ENCODE measurements at regions not wholly inside any gene's neighbourhood (a gene's known extent, or its start where the extent isn't known, plus 50 kb on each side); places are given as distances from the start of the nearest gene placed in this dataset.
A peak's percentile ranks its signal among the peaks of the same experiment; 100 is the strongest.

DNA sequence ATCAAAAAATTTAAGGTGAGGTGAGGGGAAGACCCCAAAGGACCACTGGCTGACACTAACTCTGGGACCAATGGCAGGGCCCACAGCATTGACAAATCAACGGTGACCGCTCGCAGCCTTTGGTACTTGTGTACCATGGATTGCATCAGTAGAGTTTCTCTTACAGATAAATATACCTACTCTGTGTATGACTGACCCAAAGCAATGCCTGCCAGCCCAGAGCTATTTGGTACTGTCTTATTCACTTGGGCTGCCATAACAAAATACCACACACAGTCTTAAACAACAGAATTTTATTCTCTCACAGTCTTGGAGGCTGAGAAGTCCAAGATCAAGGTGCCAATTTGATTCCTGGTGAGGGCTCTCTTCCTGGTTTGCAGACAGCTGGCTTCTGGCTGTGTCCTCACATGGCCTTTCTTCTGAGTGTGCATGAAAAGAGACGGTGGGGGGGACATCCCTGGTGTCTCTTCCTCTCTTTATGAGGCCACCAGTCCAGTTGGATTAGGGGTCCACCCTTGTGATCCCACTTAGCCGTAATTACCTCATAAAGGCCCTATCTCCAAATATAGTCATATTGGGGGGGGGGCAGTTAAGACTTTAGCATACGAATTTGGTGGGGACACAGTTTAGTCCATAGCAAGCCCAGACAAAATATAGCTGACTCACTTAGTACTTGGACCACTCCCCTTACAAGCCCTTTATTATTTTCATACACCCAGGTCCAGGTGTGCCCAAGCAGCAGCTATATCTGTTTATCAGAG is 336.3 kb downstream of the CD83 start:
- DNase-seq = no peak
- intact Hi-C loops (cut with DNase I) = no loop called here

DNA sequence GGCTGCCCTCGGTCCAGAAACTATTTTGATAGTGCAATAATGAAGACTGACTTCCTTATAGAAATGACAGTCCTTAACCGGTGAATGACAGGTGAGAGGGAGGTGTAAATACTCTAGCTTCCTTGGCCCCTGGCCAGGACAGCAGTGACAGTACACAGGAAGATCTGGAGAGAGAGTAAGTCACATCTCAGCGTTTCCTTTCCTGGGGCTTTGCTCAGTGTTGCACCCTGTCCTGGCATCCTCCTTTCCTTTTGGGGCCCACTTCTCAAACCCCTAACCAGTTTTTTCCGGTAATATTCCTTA is 336.9 kb downstream of the CD83 start:
- intact Hi-C loops (cut with DNase I) = no loop called here
- DNase-seq = no peak

DNA sequence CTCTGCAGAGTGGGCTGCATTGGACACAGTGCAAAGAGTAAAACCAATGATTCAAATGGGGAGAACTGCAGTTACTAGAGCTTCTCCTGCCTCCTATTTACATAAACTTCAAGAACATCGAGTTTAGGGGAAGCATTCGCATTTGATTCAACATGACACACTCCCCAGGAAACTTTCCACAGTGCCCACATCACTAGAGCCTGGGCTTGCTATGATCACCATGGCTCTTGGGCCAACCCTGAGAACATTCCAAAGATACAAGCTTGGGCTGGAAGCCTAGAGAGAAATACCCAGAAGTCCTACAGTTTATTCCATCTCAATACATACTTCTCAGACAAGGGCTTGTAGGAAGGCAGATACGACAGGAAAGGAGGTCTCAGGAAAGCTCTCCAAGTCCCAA is 337.9 kb downstream of the CD83 start:
- intact Hi-C loops (cut with DNase I) = no loop called here
- no peak for DNase-seq

DNA sequence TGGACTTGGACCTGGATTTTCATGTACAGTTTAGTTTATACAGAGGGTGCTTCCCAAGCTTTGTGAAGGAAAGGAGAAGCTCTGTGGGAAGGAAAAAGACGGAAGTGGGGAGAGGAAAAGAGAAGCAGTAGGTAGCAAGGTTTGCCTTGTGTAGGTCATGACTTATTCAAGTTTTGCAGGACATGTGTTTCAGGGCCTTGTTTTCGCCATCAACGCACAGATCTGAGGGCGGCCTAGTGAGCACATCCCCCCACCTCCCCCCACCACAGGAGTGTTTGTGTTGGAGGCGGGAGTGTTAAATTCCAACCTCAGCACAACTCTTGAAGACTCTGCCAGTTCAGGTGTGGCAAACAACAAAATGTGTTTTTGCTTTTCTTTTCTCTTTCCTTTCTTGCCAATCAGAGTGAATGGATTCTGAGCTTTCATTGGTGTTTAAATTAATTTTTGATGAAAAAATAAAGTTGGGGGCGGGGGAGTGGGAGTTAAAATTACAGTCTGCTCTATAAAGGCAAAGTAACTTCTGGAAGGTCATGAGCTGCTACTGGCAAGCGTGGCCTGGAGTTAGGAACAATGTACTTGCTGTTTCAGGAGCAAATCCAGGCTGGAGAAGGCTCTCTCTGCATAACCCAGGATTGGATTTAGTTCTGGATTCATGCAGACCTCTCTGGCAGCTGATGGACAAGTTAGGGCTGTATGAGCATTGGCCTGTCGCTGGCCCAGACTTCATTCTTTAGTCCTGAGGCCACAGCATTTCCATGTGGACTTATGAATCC is 338.5 kb downstream of the CD83 start:
- no peak for DNase-seq

DNA sequence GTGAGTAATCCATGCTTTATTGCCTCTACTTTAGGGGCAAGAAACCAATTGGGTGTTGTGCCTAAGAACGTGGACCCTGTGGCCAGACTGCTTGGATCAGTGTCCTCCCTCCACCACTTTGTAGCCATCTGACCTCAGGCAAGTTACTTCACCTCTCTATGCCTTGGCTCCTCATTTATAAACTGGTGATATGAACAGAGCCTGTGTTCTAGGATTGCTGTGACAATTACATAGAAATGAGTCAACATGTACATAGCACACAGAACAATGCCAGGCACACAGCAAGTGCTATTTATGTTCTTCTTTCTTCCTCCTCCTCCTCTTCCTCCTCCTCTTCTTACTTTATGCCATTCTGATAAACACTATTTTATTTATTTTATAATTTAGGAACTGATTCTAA is 339.4 kb downstream of the CD83 start:
- DNase-seq = no peak
- intact Hi-C loops (cut with DNase I) = no loop called here

More for the DNA sequence above, 338.5 kb downstream of the CD83 start:
- intact Hi-C loops (cut with DNase I) = no loop called here

DNA sequence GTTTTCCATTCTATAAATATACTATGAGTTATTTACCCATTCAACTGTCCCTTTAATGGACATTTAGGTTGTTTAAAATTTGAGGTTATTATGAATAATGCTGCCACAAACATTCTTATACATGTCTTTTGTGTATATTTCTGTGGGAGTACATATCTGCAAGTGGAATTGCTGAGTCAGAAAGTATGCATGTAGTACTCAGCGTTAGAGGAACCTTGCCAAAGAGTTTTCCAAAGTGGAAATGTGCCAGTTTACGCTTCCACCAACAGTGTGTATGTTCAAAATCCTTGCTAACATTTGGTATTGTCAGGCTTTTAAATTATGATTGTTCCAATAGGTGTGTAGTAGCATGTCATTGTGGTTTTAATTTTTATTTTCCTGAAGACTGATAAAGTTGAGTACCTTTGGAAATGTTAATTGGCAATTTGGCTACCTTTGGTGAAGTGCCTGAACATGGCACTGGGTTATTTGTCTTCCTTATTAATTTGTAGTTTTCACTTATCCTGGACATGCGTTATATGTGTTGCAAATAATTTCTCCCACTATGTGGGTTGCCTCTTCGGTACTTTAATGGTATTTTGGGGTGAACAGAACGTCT is 341.2 kb downstream of the CD83 start:
- intact Hi-C loops (cut with DNase I) = no loop called here
- DNase-seq = no peak

DNA sequence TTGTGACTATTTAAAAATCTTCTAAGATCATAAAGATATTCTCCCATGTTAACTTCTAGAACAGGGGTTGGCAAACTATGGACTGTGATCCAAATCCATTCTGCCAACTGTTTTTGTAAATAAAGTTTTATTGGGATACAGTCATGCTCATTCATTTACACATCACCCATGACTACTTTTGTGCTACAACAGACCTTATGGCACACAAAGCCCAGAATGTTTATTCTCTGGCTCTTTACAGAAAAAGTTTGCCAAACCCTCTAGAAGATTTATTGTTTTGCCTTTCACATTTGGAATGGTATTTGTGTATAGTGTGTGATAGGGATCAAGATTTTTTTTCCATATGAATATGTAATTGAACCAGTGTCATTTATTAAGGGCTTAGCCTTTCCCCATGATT is 341.7 kb downstream of the CD83 start:
- no peak for DNase-seq
- intact Hi-C loops (cut with DNase I) = no loop called here

DNA sequence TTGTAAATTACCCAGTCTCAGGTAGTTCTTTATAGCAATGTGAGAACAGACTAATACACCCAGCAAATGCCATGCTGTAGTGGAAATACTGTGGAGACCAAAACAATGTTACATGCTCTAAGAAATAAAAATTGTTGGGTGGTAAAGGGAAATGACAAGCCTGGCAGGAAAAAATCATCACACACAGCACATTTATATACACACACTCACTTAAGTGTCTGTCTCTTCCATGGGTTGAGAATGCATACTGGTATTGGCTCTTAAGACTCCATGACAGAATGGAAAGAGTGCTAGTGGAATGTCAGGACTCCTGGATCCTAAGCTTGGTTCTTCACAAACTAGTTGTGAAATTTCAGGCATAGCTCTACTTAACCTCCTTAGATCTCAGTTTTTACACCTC is 343.0 kb downstream of the CD83 start:
- intact Hi-C loops (cut with DNase I) = no loop called here
- DNase-seq = no peak

DNA sequence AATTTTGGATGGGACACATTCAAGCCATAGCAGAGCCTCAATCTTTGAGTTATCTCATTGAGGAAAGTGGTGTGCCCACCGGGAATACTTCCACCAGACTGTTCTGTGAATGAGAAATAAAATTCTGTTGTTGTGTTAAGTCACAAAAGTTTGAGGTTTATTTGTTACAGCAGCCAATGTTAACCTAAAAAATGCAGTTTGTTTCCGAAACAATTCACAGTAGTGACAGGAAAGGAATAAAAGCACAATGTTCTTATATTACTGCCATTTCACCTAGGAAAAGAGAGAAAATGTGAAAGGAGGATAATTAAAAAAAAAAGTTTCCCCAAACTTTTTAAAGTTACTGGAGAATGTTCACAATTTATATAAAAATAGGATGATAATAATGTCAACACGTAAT is 344.6 kb downstream of the CD83 start:
- intact Hi-C loops (cut with DNase I) = no loop called here
- DNase-seq = no peak

DNA sequence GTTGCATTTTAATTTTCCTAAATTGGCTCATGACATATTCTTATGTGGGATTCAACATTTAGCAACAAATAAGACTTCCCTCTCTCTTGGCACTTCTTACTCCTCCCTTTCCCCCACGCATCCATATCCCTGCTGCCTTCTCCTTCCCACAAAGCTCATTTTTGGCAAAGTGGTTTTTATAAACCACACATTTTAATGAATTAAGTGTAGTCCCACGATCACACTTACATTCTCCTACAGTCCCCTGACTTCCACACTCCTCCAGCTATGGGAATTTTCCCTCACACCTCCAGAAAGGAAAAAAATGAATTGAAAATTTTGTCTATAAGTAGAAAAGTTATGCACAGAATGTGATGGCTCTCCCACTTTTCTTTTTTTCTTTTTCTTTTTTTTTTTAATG is 345.0 kb downstream of the CD83 start:
- peak in 10 of 42 donors; percentile 18 to 68 (median 38) for DNase-seq
- intact Hi-C loops (cut with DNase I) = no loop called here

DNA sequence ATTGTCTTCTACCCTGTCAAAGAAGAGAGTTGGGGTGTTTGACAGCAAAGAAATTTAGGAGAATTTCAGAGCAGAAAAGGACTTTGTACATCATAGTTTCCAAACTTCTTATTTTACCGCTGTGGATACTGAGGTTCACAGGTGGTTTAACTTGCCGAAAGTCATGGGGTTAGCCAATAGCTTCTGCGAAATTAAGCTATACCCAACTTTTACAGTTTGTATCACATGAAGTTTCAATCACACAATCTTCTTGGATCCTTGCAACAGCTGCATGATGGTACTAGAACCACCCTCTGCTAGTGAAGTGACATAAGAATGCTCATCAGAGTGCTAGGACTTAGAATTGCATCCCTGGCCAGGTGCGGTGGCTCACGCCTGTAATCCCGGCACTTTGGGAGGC is 345.5 kb downstream of the CD83 start:
- intact Hi-C loops (cut with DNase I) = no loop called here
- no peak for DNase-seq

DNA sequence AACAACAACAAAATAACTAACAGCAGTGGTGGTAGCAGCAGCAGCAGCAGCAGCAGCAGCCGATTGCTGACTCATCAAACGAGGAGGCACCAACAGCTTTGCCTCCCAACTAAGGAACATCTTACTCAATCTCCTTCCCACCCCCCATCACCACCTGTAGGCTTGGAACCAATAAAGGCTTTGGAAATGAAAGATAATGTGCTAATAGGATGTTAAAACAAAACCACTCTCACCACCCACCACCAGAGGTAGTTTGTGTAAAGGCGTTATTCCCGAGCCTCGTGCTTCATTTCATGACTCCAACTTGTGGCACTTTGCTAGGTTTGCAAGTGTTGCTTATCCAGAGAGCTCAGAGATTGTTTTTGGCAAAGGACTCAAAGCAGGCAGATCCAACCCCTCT is 346.5 kb downstream of the CD83 start:
- intact Hi-C loops (cut with DNase I) = no loop called here
- DNase-seq = peak in 29 of 42 donors; percentile 16 to 71 (median 37)

DNA sequence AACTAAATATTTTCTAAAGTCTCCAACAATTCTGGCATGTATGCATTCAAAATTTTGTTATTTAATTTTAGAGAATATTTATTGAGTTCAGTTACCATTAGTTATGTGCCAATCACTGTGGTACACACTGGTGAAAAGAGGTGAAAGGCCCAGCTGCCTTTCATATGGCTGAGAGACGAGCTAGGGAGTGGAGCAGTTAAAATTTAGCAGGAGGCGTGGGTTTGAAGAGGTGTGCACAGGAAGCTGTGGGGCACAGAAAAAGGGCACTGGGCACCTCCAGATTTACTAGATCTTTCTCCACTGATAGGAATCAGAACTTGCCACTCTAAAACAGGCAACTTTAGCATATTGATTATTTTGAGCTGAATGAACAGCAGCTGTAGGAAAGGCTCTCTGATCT is 347.1 kb downstream of the CD83 start:
- no peak for DNase-seq
- intact Hi-C loops (cut with DNase I) = no loop called here

DNA sequence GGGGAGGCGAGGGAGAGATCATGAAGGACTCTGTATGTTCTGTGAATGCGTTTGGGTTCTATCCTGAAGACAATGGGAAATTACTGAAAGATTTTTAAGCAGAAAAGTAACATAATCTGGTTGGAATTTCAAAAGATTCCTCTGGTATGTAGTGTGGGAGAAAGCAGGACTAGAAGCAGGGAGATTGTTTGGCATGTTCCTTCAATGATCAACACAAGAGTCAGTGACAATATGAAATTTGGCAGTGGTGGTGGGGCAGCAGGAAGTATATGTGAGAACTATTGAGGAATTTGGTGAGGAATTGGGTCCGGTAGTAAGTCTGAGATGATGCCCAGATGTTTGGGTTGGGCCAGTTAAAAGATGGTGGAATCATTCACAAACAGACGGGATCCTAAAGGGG is 348.7 kb downstream of the CD83 start:
- intact Hi-C loops (cut with DNase I) = no loop called here
- no peak for DNase-seq

DNA sequence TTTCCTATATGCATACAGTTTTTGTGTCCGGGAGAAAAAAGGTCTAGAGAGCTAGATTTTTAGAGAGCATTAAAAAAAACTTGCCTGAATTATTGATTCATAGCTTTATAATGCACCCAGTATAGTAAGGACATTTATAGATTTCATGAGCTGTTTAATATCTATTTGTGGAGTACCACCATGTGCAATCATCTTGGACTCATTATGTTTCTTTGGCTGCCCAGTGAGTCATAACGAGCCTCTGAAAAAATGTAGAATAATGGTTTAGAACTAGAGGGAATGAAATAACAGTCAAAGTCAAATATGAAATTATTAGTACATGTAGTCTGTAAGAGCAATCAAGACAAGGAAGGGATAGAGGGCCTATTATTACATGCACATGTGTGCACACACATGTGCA is 350.0 kb downstream of the CD83 start:
- intact Hi-C loops (cut with DNase I) = no loop called here
- DNase-seq = no peak

DNA sequence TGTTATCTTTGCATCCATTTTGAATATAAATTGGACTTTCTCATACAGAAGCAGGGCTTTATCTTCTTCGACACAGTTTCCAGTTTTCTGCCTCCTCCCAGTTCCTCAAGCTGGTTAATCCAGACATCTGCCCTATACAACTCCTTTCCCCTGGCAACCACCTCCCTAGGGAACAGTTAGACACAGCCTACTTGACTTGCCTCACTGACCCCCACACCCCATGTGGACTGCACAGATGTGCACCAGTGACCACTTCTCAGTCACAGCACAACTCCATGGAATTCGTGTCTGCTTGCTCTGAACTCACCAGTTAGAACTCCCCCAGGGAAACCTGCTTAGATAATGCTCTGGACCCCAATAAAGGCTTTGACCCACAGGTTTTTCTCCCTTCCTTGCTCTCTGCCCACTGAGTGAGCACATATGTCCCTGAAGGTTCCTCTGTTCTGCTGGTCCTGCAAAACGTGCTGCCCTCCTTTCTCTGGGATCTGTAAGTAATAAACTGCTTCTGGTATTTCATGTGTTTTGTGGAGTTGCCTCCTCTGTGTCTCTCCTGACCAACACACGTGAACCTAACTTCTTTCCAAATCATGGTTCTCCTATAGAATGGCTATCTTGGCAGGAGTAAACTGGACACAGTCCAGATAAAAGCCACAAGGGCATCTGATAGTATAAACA is 351.2 kb downstream of the CD83 start:
- DNase-seq = no peak
- intact Hi-C loops (cut with DNase I) = no loop called here

DNA sequence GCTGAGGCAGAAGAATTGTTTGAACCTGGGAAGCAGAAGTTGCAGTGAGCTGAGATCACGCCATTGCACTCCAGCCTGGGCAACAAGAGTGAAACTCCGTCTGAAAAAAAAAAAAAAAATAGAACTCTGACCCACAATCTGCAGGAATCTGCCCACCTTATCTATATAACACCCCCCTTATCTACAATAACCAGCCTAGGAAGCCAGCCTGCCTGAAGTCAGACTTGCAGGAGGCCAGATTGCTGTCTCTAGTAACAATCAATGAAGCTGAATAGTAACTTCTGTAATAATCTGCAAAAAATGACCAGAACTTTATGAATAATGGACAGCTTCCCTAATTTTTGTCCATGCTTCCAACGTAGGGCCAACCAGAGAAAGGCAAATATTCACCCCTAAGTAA is 352.5 kb downstream of the CD83 start:
- intact Hi-C loops (cut with DNase I) = no loop called here
- no peak for DNase-seq

DNA sequence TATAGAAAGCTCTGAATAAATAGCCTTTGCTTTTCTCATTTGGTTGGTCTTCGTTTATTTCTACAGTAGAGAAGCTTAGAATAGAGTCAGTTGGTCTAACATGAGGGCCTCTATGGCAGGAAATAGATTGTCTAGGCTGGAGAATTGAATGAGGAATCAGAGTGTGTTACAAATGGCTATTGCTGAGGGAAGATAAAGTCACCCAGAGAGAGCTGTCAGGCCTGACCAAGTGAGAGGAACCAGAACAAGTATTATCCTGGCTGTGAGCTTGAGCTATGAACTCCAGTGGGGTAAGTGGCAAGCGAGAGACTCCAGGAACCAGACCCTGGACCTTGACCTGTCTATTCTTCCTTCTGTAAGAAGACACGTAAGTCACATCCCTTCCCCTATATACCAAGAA is 353.1 kb downstream of the CD83 start:
- intact Hi-C loops (cut with DNase I) = no loop called here
- no peak for DNase-seq

DNA sequence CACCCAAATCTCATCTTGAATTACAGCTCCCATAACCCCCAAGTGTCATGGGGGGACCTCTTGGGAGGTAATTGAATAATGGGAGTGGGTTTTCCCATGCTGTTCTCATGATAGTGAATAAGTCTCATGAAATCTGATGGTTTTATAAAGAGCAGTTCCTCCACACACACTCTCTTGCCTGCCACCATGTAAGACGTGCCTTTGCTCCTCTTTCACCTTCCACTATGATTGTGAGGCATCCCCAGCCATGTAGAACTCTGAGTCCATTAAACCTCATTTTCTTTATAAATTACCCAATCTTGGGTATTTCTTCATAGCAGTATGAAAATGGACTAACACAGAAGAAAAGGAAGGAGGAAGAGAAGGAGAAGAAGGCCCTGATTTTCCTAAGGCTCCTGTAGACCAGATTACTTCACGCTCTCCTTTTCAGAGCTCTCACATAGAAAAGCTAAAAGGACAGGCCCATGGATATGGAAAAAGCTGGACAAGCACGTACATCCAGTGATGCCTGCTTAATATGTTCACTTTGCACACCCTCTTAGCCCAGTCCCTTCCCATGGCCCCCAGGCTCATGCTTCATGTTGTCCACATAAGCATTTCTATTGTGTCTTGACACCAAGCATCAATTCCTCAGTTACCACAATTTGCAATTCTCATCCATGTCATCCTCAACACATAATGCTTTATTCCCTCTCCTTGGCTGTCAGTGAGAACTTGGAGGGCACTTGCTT is 354.8 kb downstream of the CD83 start:
- intact Hi-C loops (cut with DNase I) = no loop called here

DNA sequence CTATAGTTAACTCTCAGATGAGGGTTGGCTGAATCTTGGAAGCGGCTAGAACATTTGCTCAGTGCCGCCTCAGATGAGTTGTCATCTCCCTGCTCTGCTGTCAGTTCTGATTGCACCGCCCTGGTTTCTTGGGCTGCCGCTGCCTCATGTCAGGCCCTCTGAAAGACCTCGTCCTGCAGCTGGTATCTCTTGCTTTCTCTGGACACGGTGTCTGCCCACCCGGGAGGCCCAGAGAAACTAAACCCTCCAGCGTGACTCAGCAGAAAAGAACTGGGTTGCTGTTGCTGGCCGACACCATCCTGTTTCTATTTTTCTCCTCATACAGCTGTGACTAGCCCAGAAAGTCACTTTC is 355.4 kb downstream of the CD83 start:
- intact Hi-C loops (cut with DNase I) = no loop called here
- no peak for DNase-seq

More for the DNA sequence above, 354.8 kb downstream of the CD83 start:
- DNase-seq = no peak

Measured in head of caudate nucleus (tissue), 42 donors.